ENCODE measurements at regions not wholly inside any gene's neighbourhood (a gene's known extent, or its start where the extent isn't known, plus 50 kb on each side); places are given as distances from the start of the nearest gene placed in this dataset.

GRCh38 chr5:167576126-167576525 lies 715.3 kb upstream of the WWC1 start:
- no peak for DNase-seq

- DNase-seq: no peak
These were observed 714.5 kb upstream of the WWC1 start for GRCh38 chr5:167576897-167577296.

GRCh38 chr5:167577616-167578015 lies 713.8 kb upstream of the WWC1 start:
- no peak for DNase-seq

- no peak for DNase-seq
These were observed 712.3 kb upstream of the WWC1 start for GRCh38 chr5:167578977-167579692.

- no peak for DNase-seq
These were observed 711.8 kb upstream of the WWC1 start for GRCh38 chr5:167579693-167580055.

GRCh38 chr5:167580608-167581007 lies 710.8 kb upstream of the WWC1 start:
- DNase-seq: no peak

GRCh38 chr5:167582283-167582682 lies 709.2 kb upstream of the WWC1 start:
- no peak for DNase-seq

GRCh38 chr5:167582886-167583285 lies 708.6 kb upstream of the WWC1 start:
- no peak for DNase-seq

GRCh38 chr5:167585184-167585583 lies 706.3 kb upstream of the WWC1 start:
- DNase-seq: no peak

GRCh38 chr5:167587772-167588437 lies 703.5 kb upstream of the WWC1 start:
- DNase-seq: no peak

- no peak for DNase-seq
These were observed 699.3 kb upstream of the WWC1 start for GRCh38 chr5:167592114-167592513.

- no peak for DNase-seq
These were observed 698.0 kb upstream of the WWC1 start for GRCh38 chr5:167593329-167594060.

GRCh38 chr5:167594061-167594435 lies 697.4 kb upstream of the WWC1 start:
- DNase-seq: no peak

GRCh38 chr5:167594750-167595149 lies 696.7 kb upstream of the WWC1 start:
- no peak for DNase-seq

- no peak for DNase-seq
These were observed 696.2 kb upstream of the WWC1 start for GRCh38 chr5:167595196-167595595.

- DNase-seq: no peak
These were observed 693.3 kb upstream of the WWC1 start for GRCh38 chr5:167598166-167598565.

GRCh38 chr5:167602067-167602466 lies 689.4 kb upstream of the WWC1 start:
- DNase-seq: no peak

GRCh38 chr5:167603135-167603534 lies 688.3 kb upstream of the WWC1 start:
- DNase-seq: no peak

- no peak for DNase-seq
These were observed 682.8 kb upstream of the WWC1 start for GRCh38 chr5:167608390-167609272.

- DNase-seq: no peak
These were observed 677.0 kb upstream of the WWC1 start for GRCh38 chr5:167614294-167615021.

- no peak for DNase-seq
These were observed 675.2 kb upstream of the WWC1 start for GRCh38 chr5:167616043-167616890.

Data from left hindlimb (tissue), 1 donor.